Stimulated activated CD4-positive, alpha-beta T cell treated with anti-CD3 and anti-CD28 coated beads, TNF-alpha, amount 100 ng/mL, for 24 hours (primary cell): ENCODE measurements at regions not wholly inside any gene's neighbourhood (a gene's known extent, or its start where the extent isn't known, plus 50 kb on each side); places are given as distances from the start of the nearest gene placed in this dataset.

ENCODE experiments used
- DNase-seq, 3 experiments: peaks; one replicate each; pipeline ENCODE4 v3.0.0-alpha.2; 2020; ENCODE audit warnings: low read depth in 3 of 3

- DNase-seq: no peak
Observed at GRCh38 chr6:154561750-154562149, 51.3 kb upstream of the CNKSR3 start.

GRCh38 chr6:154565331-154565730 lies 54.8 kb upstream of the CNKSR3 start:
- DNase-seq: no peak

- DNase-seq: no peak
Observed at GRCh38 chr6:154566866-154567265, 56.4 kb upstream of the CNKSR3 start.

- DNase-seq: no peak
Observed at GRCh38 chr6:154567695-154568220, 57.3 kb upstream of the CNKSR3 start.

GRCh38 chr6:154569156-154569862 lies 58.8 kb upstream of the CNKSR3 start:
- no peak for DNase-seq

DNA sequence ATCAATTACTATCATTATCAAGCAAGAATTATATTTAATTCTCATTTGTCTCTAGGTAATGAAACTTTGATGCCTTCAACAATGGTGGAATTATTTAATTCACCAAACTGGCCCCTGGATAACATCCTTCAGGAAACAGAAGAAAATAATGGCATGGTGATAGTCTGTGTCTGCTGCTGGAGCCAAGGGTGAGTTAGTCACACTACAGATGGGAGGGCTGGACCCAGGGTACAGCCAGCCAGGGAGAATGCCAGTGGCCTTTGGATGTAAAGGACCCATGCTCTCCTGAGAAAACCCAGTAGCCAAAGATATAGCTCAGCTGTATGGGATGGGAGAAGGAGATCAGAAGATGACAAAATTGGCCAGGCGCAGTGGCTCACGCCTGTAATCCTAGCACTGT lies 60.0 kb upstream of the CNKSR3 start:
- DNase-seq: no peak

DNA sequence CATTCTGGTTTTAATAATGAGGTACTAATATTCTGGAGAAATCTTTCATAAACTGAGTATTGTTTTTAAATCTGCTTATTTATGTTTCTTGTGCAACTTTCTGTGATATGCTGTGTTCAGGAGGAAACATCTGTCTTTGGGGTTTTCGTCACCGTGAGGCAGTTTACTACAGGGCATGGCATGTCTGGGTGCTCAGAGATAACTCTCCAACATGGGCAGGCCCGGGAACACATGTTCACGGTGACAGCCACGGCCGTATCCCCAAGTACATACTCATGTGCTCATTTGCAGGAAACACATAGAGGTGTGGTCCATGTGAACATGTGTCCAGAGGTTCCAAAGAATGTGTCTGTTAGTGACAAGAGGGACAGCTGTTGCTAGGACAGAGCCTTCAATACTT lies 62.1 kb upstream of the CNKSR3 start:
- no peak for DNase-seq

- no peak for DNase-seq
Observed at GRCh38 chr6:154578004-154578559, 67.6 kb upstream of the CNKSR3 start.

GRCh38 chr6:154579046-154579445 lies 68.6 kb upstream of the CNKSR3 start:
- no peak for DNase-seq

GRCh38 chr6:154579485-154579884 lies 69.0 kb upstream of the CNKSR3 start:
- DNase-seq: no peak

- no peak for DNase-seq
Observed at GRCh38 chr6:154580397-154581135, 70.1 kb upstream of the CNKSR3 start.

DNA sequence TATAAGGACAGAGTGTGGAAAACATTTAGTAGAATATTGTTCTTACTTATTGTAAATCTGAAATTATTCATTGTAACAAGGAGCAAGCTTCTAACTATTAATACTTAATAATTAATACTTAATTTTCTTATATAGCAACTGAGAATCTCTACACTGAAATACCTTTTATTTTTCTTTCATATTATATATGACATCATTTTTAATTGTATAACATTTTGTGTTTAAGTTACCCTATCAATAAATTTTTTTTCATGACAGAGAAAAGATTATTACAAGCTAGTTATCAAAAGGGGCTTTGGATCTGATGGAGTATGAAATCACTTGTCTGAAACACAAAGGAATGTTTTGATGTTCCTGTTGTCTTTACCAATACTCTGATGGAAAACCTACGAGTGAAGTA lies 72.2 kb upstream of the CNKSR3 start:
- no peak for DNase-seq

- DNase-seq: no peak
Observed at GRCh38 chr6:154583546-154584188, 73.2 kb upstream of the CNKSR3 start.

DNA sequence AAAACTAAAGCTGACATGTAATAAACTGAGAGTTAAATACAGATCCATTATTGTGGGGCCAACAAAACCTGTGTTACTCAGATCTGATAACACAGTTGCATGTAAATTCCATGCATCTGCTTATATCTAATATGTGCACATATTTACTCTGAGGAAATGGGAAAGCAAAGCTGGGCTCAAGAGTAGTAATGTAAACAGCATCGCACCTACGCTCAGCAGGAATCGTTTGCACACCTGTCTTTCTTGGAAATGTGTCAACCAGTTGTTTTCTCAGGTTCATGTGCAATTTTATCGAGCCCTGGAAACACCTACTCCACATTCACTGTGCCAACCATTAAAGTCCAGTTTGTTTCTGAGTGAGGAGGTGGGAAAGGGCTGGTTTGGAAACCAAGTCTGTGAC lies 80.3 kb upstream of the CNKSR3 start:
- DNase-seq: no peak

- no peak for DNase-seq
Observed at GRCh38 chr6:154591234-154591633, 80.7 kb upstream of the CNKSR3 start.

DNA sequence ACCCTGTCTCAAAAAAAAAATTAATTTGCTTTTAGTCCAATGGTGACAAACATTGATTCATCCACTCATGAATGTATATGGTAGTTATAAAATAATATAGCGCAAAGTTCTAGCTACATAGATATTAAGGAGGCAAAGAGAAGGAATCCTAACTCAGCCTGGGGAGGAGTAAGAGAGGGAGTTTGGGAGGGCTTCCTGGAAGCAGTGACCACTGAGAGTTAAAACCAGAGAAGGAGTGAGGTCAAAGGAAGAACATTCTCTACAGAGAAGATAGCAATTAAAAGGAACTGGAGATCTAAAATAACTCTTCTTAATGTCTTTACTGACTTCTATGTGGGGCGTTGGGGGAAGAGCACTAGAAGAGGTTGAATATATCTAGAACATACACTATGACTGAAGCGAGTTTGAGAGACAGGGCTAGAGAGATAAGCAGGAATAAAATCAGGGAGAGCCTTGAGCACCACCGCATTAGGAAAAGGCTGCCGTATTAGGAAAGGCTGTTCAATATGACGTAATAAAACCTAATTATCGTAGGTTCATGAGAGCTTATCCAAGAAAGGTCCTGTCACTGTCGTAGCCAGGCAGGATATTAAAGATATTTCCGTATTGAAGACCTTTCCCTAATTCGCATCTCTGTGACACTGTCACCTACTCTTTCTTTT lies 81.8 kb upstream of the CNKSR3 start:
- no peak for DNase-seq

- DNase-seq: no peak
Observed at GRCh38 chr6:154593122-154593521, 82.6 kb upstream of the CNKSR3 start.

- DNase-seq: no peak
Observed at GRCh38 chr6:154594496-154595198, 84.2 kb upstream of the CNKSR3 start.

GRCh38 chr6:154595538-154595937 lies 85.1 kb upstream of the CNKSR3 start:
- no peak for DNase-seq

DNA sequence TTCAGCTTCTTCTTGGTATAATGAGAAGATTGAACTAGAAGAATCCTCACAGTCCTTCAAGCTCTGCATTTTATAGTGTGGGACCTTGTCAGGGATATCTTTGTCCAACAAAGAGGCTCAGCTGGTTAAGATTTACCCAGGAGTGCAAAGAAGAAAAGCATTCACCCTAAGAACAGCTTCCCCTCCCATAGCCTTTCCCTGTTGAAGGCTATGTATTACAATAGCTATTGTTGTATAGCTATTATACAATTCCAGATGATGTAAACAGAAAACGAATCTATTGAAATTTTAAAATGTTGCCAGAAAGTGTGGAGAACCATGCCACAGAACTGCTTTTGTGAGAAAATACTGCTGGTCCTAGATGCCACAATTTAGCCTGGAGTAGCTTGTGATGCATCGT lies 85.5 kb upstream of the CNKSR3 start:
- no peak for DNase-seq

DNA sequence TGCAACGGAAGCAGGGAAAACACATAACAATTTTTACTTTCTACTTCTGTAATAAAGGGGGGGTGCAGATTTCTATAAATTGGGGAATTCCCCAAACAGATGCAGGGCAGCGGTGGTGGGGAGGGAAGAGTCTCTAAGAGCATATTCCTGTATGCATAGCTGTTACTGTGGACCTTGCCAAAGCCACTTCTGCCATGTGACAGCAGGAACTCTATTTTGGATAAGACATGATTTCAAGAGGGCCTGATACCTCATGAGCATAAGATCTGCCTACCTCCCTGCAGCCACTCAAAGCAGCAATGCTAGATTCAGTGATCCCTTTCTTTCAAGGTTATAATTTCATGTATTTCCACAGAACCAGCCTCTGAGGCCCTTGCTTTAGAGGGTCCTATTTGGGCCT lies 86.2 kb upstream of the CNKSR3 start:
- DNase-seq: no peak
